Muscle layer of colon (tissue), 2 donors: ENCODE measurements at regions not wholly inside any gene's neighbourhood (a gene's known extent, or its start where the extent isn't known, plus 50 kb on each side); places are given as distances from the start of the nearest gene placed in this dataset.
"Not testable (repeated sequence)": the region's sequence is repeated elsewhere in the genome, so short reads cannot be mapped to it uniquely, and the experiment has no call there.

Experiments
- H3K27ac ChIP-seq: one replicate; pipeline ENCODE4 v1.7.0; 2013; ENCODE audit warnings: low read depth, mild to moderate bottlenecking, low read length, moderate library complexity
- H3K27me3 ChIP-seq, 2 donors: one replicate each; pipeline ENCODE4 v1.7.0; 2013; ENCODE audit warnings: low read length in 2 of 2, mild to moderate bottlenecking in 2 of 2; ENCODE audit not compliant: insufficient read depth in 2 of 2, control insufficient read depth in 1 of 2
- H3K36me3 ChIP-seq: one replicate; pipeline ENCODE4 v1.7.0; 2013; ENCODE audit warnings: mild to moderate bottlenecking, low read length; ENCODE audit not compliant: insufficient read depth
- H3K4me1 ChIP-seq: one replicate; pipeline ENCODE4 v1.7.0; 2013; ENCODE audit warnings: mild to moderate bottlenecking, low read length; ENCODE audit not compliant: insufficient read depth
- H3K4me3 ChIP-seq, 2 donors: one replicate each; pipeline ENCODE4 v1.7.0; 2013; ENCODE audit warnings: low read length in 2 of 2, low read depth in 1 of 2, mild to moderate bottlenecking in 1 of 2, moderate library complexity in 1 of 2
- H3K9ac ChIP-seq: one replicate; pipeline ENCODE4 v1.7.0; 2013; ENCODE audit warnings: low read length
- H3K9me3 ChIP-seq: one replicate; pipeline ENCODE4 v1.7.0; 2013; ENCODE audit warnings: mild to moderate bottlenecking, low read length
- donor health status: abdominal sarcoma.
- donor health status: Adenocarcinoma of cecum.

DNA sequence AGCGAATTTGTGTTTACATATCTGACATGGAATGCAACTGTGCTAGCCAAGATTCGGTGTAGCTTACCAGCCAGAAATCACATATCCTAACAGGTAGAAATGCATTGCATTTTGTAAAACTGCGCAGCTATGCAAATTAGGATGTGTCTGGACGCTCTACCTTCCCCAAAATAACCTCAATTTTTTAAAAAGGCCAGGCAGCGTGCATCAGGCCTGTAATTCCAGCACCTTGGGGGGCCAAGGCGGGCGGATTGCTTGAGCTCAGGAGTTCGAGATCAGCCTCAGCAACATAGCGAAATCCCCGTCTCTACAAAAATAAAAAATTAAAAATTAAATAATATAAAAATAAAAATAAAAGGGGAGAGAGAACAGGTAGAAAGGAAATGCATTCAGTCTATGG, 305.0 kb downstream of the TYW1 start:
- H3K27ac ChIP-seq, result peak overlapping the region; percentile 96
- no peaks in the 10 kb centered on the region for H3K27me3 ChIP-seq
- H3K9me3 ChIP-seq, result no peaks in the 10 kb centered on the region
- H3K9ac ChIP-seq, result no peak overlapping the region
- peak overlapping the region; percentile 27 to 88 for H3K4me3 ChIP-seq
- H3K4me1 ChIP-seq, result no peaks in the 10 kb centered on the region
- no peaks in the 10 kb centered on the region for H3K36me3 ChIP-seq

GRCh38 chr7:67302113-67303039, 305.7 kb downstream of the TYW1 start:
- Histone ChIP-seq H3K9ac (peak overlapping the region; percentile 53), H3K4me1 (no peaks in the 10 kb centered on the region), H3K9me3 (no peaks in the 10 kb centered on the region), H3K27ac (peak overlapping the region; percentile 96), H3K4me3 (peak overlapping the region; percentile 87 to 88), H3K36me3 (peaks cover 1% of the 10 kb centered on the region), H3K27me3 (no peaks in the 10 kb centered on the region)

DNA sequence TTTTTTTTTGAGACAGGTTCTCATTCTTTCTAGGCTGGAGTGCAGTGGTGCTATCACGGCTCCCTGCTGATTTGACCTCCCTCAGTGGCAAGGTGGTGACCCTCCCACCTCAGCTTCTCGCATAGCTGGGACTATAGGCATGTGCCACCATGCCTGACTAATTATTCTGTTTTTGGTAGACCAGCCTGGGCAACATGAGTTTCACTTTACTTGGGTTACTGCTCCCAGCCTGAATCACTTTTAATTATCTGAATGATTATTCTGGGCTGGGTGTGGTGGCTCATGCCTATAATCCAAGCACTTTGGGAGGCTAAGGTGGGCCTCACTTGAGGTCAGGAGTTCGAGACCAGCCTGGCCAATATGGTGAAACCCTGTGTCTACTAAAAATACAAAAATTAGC, 308.2 kb downstream of the TYW1 start:
- not testable (repeated sequence) for H3K27ac ChIP-seq, H3K27me3 ChIP-seq, H3K4me3 ChIP-seq, H3K9me3 ChIP-seq, H3K9ac ChIP-seq, H3K4me1 ChIP-seq
- H3K36me3 ChIP-seq, result peaks cover 20% of the 10 kb centered on the region

- Histone ChIP-seq H3K27ac (no peak overlapping the region), H3K27me3 (no peaks in the 10 kb centered on the region), H3K36me3 (peaks cover 34% of the 10 kb centered on the region), H3K9me3 (no peaks in the 10 kb centered on the region), H3K4me1 (no peaks in the 10 kb centered on the region), H3K9ac (no peak overlapping the region), H3K4me3 (no peak overlapping the region)
Measured at GRCh38 chr7:67306331-67306730, 309.7 kb downstream of the TYW1 start.

GRCh38 chr7:67309764-67310549, 313.3 kb downstream of the TYW1 start:
- Histone ChIP-seq H3K4me3 (no peak overlapping the region), H3K9ac (no peak overlapping the region), H3K27me3 (no peaks in the 10 kb centered on the region), H3K27ac (no peak overlapping the region), H3K9me3 (no peaks in the 10 kb centered on the region), H3K36me3 (peaks cover 53% of the 10 kb centered on the region), H3K4me1 (no peaks in the 10 kb centered on the region)

DNA sequence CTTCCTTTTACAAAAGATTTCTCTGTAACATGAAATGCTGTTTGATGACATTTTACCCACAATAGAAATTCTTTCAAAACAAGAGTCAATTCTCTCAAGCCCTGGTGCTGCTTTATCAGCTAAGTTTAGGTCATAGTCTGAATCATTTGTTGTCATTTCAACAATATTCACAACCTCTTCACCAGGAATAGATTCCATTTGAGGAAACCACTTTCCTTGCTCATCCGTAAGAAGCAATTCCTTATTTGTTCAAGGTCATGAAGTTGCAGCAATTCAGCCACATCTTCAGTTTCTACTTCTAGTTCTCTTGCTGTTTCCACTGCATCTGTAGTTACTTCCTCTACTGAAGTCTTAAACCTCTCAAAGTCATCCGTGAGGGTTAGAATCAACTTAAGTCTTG, 315.3 kb downstream of the TYW1 start:
- Histone ChIP-seq H3K9ac (no peak overlapping the region), H3K4me1 (no peaks in the 10 kb centered on the region), H3K36me3 (peaks cover 58% of the 10 kb centered on the region), H3K4me3 (no peak overlapping the region), H3K27ac (no peak overlapping the region), H3K9me3 (no peaks in the 10 kb centered on the region), H3K27me3 (no peaks in the 10 kb centered on the region)

DNA sequence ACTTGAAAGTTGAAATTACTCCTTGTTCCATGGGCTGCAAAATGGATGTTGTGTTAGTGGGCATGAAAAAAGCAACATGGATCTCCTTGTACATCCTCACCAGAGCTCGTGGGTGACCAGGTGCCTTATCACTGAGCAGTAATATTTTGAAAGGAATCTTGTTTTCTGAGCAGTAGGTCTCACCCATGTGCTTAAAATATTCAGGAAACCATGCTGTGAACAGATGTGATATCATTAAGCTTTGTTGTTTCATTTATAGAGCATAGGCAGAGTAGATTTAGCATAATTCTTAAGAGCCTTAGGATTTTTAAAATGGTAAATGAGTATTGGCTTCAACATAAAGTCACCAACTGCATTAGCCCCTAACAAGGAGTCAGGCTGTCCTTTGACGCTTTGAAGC, 316.6 kb downstream of the TYW1 start:
- H3K36me3 ChIP-seq, result peaks cover 53% of the 10 kb centered on the region
- no peak overlapping the region for H3K9ac ChIP-seq
- no peaks in the 10 kb centered on the region for H3K27me3 ChIP-seq
- no peaks in the 10 kb centered on the region for H3K4me1 ChIP-seq
- no peaks in the 10 kb centered on the region for H3K9me3 ChIP-seq
- no peak overlapping the region for H3K27ac ChIP-seq
- H3K4me3 ChIP-seq, result no peak overlapping the region

- not testable (repeated sequence) for H3K9me3 ChIP-seq, H3K4me1 ChIP-seq, H3K27ac ChIP-seq, H3K4me3 ChIP-seq, H3K9ac ChIP-seq, H3K27me3 ChIP-seq
- H3K36me3 ChIP-seq, result peaks cover 19% of the 10 kb centered on the region
Measured at GRCh38 chr7:67316902-67317301, 320.3 kb downstream of the TYW1 start.

DNA sequence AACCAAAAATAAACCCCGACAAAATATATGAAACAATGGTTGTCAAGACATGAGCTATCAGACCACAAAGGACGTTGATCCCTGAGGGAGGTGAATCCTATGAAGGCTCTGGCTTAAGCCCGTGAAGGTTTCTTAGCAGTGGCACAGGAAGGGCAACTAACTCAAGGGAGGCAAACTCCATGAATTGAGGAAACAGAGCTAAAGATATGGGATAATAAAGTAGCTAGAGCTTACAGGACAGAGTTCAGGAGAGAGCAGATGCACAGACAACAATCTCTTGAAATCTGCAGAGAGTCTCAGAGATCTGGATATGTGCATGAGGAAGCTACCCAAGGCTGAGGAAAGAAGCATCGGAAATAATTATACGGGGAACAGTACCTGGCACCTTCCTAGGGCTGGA, 331.6 kb downstream of the TYW1 start:
- H3K4me3 ChIP-seq, H3K27ac ChIP-seq, H3K36me3 ChIP-seq, H3K9me3 ChIP-seq, H3K4me1 ChIP-seq, H3K27me3 ChIP-seq, H3K9ac ChIP-seq: not testable (repeated sequence)

GRCh38 chr7:67335165-67335564, 338.5 kb downstream of the TYW1 start:
- H3K9me3 ChIP-seq, H3K27me3 ChIP-seq, H3K9ac ChIP-seq, H3K27ac ChIP-seq, H3K36me3 ChIP-seq, H3K4me1 ChIP-seq, H3K4me3 ChIP-seq: not testable (repeated sequence)

- not testable (repeated sequence) for H3K9ac ChIP-seq, H3K27me3 ChIP-seq, H3K36me3 ChIP-seq, H3K4me3 ChIP-seq, H3K27ac ChIP-seq, H3K9me3 ChIP-seq, H3K4me1 ChIP-seq
Measured at GRCh38 chr7:67335663-67336062, 339.0 kb downstream of the TYW1 start.
